GM12865 (cell line): ENCODE measurements at regions not wholly inside any gene's neighbourhood (a gene's known extent, or its start where the extent isn't known, plus 50 kb on each side); places are given as distances from the start of the nearest gene placed in this dataset.

ENCODE experiments used
- DNase-seq: peaks from one replicate; pipeline ENCODE4 v3.0.0; 2010; ENCODE audit warnings: low read depth
- H3K4me3 ChIP-seq: 2 replicates; pipeline ENCODE4 v1.5.1; 2011; ENCODE audit warnings: mild to moderate bottlenecking, low read depth, low read length, control low read depth
- CTCF ChIP-seq: IDR thresholded peaks from 2 replicates; pipeline ENCODE4 v1.5.1; 2011; ENCODE audit warnings: low read length, control low read depth, low read depth, inconsistent platforms; ENCODE audit not compliant: insufficient read depth; ENCODE audit errors: missing control alignments

- no peak for DNase-seq
- TF ChIP-seq CTCF: no peak
- H3K4me3 ChIP-seq: no peak overlapping the region
Measured at GRCh38 chr21:35645991-35646390, 414.3 kb downstream of the SETD4 start.

DNA sequence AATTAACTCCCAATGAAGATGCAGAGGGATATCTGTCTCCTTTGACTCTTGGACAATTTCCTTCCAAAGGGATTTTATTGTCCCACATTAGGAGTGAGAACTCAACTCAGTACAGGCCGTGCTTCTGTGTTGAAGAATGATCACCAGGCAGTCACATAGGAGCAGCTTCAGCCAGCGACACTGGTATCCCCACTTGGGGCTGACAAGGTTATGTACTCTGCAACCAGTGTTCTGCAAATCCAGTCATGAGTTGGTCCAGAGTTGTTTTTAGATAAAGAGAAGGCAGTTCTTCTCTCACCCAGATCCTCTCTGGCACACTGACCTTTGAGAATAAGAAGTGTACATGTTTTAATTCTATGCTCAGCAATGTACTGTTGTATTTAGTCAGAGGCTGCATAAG lies 415.8 kb downstream of the SETD4 start:
- TF ChIP-seq CTCF: no peak
- no peak overlapping the region for H3K4me3 ChIP-seq
- DNase-seq: no peak

GRCh38 chr21:35643176-35643575 lies 417.1 kb downstream of the SETD4 start:
- no peak overlapping the region for H3K4me3 ChIP-seq
- DNase-seq: no peak
- TF ChIP-seq CTCF: no peak

GRCh38 chr21:35641271-35642016 lies 418.9 kb downstream of the SETD4 start:
- TF ChIP-seq CTCF: no peak
- no peak for DNase-seq
- H3K4me3 ChIP-seq: no peak overlapping the region

GRCh38 chr21:35637431-35637830 lies 422.9 kb downstream of the SETD4 start:
- no peak for TF ChIP-seq CTCF
- no peak overlapping the region for H3K4me3 ChIP-seq
- DNase-seq: no peak

DNA sequence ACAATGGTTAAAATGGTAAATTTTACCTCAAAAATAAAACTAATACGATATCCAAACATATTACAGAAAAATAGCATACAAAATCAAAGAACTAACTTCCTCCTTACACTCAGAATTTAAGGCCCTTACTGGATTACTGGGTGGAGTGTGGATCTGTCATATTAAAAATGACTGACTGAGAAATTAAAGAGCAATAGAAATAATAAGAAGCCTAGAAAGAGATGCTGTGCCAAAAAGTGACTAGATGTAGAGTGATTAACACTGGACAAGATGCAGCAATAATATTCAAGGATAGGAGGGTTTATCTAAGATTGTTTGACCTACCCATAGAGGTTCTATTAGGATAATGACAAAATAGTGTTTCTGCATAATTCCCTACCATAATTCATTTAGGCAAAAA lies 424.3 kb downstream of the SETD4 start:
- DNase-seq: no peak
- no peak for TF ChIP-seq CTCF
- no peak overlapping the region for H3K4me3 ChIP-seq

DNA sequence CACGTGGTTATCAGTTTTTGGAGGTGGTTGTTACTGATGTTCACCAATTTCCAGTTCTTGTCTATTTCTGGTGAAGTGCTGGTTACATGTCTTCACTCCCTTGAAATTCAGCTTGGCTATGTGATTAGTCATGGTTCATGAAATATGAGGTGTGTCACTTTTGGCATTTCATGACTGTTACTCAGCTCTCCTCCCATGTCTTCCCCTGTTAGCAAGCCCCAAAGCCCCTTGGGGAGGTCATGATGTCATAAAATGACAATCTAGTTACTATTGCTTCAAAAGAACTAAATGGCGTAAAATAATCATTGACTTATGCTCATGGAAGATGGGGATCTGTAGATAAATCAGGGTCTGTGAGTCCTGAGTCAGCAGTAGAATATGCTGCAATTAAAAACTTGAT lies 425.1 kb downstream of the SETD4 start:
- H3K4me3 ChIP-seq: no peak overlapping the region
- no peak for DNase-seq

More for the DNA sequence above, 425.1 kb downstream of the SETD4 start:
- TF ChIP-seq CTCF: no peak
